SK-N-SH (cell line): ENCODE measurements at regions not wholly inside any gene's neighbourhood (a gene's known extent, or its start where the extent isn't known, plus 50 kb on each side); places are given as distances from the start of the nearest gene placed in this dataset.

ENCODE experiments used
- CTCF ChIA-PET: fragments of 300-600, 350-600 bp; formaldehyde crosslinking; extraction: SDS; loops from one replicate; lab custom pipeline; 2021; lab: Yijun Ruan, JAX
- POLR2A ChIA-PET: fragments of 350-600 bp; sonication (Branson Sonifier 250); formaldehyde crosslinking; extraction: SDS; loops from one replicate; lab custom pipeline; 2020; ENCODE audit warnings: antibody characterized with exemption, inconsistent platforms; lab: Yijun Ruan, JAX
- DNase-seq: peaks from one replicate; pipeline ENCODE4 v3.0.0; 2012
- H2AFZ ChIP-seq: fragments of 200-600 bp; sonication (generic); 2 replicates; pipeline ENCODE4 v1.8.1; 2016; ENCODE audit warnings: antibody characterized with exemption, mild to moderate bottlenecking, low read depth
- H3F3A ChIP-seq: fragments of 200-600 bp; sonication (generic); replicated peaks from 2 replicates; pipeline ENCODE3; 2016; ENCODE audit warnings: antibody characterized with exemption, mild to moderate bottlenecking; ENCODE audit not compliant: insufficient read depth
- H3K27ac ChIP-seq, 2 experiments: fragments of 200-500 bp in 1 of 2; fragments of 200-600 bp in 1 of 2; sonication (Bioruptor generic) in 1 of 2; sonication (generic), shearing (Covaris generic) in 1 of 2; 2 replicates each; pipeline versions ENCODE4 v1.5.1 to v1.6.1; 2014 to 2016; ENCODE audit warnings: low read depth in 2 of 2, inconsistent platforms in 1 of 2, low read length in 1 of 2, mild to moderate bottlenecking in 1 of 2, mixed read lengths in 1 of 2
- H3K27me3 ChIP-seq: fragments of 200-600 bp; sonication (generic), shearing (Covaris generic); 2 replicates; pipeline ENCODE4 v1.6.1; 2016; ENCODE audit warnings: mixed run types; ENCODE audit not compliant: insufficient read depth
- H3K36me3 ChIP-seq, 2 experiments: fragments of 200-500 bp in 1 of 2; fragments of 200-600 bp in 1 of 2; sonication (Bioruptor generic) in 1 of 2; sonication (generic) in 1 of 2; replicated peaks in 1 of 2; 2 replicates each; pipeline versions ENCODE3 to v1.5.1; 2014 to 2016; ENCODE audit warnings: low read length in 1 of 2, mild to moderate bottlenecking in 1 of 2; ENCODE audit not compliant: insufficient read depth in 2 of 2, control insufficient read depth in 1 of 2
- H3K4me1 ChIP-seq, 2 experiments: fragments of 200-500 bp in 1 of 2; fragments of 200-600 bp in 1 of 2; sonication (Bioruptor generic) in 1 of 2; sonication (generic), shearing (Covaris generic) in 1 of 2; 2 replicates each; pipeline versions ENCODE4 v1.5.1 to v1.6.1; 2014 to 2016; ENCODE audit warnings: low read depth in 1 of 2, low read length in 1 of 2, mixed run types in 1 of 2; ENCODE audit not compliant: insufficient read depth in 2 of 2, control insufficient read depth in 1 of 2
- H3K4me2 ChIP-seq: fragments of 200-600 bp; sonication (generic), shearing (Covaris generic); 2 replicates; pipeline ENCODE4 v1.6.1; 2017; ENCODE audit warnings: mixed run types
- H3K4me3 ChIP-seq, 2 experiments: fragments of 200-500 bp in 1 of 2; fragments of 200-600 bp in 1 of 2; sonication (Bioruptor generic) in 1 of 2; sonication (generic), shearing (Covaris generic) in 1 of 2; 2 replicates each; pipeline versions ENCODE4 v1.5.1 to v1.8.1; 2014 to 2016; ENCODE audit warnings: low read depth in 2 of 2, inconsistent platforms in 1 of 2, low read length in 1 of 2, mild to moderate bottlenecking in 1 of 2, mixed read lengths in 1 of 2, moderate library complexity in 1 of 2
- H3K79me2 ChIP-seq: fragments of 200-600 bp; sonication (generic); 2 replicates; pipeline ENCODE4 v1.8.1; 2017; ENCODE audit warnings: mild to moderate bottlenecking; ENCODE audit not compliant: insufficient read depth
- H3K9ac ChIP-seq: fragments of 200-600 bp; sonication (generic); 2 replicates; pipeline ENCODE4 v1.6.1; 2017; ENCODE audit warnings: mixed run types
- H3K9me2 ChIP-seq: fragments of 200-600 bp; sonication (generic); 2 replicates; pipeline ENCODE4 v1.6.1; 2017; ENCODE audit warnings: mixed run types
- H3K9me3 ChIP-seq: fragments of 200-600 bp; sonication (generic); 2 replicates; pipeline ENCODE4 v1.6.1; 2017; ENCODE audit warnings: mixed run types, mild to moderate bottlenecking, moderate library complexity
- H4K20me1 ChIP-seq: fragments of 200-600 bp; sonication (generic); 2 replicates; pipeline ENCODE4 v1.6.1; 2017; ENCODE audit warnings: mild to moderate bottlenecking, mixed run types; ENCODE audit not compliant: insufficient read depth
- CHD2 ChIP-seq: fragments of 150-350 bp; IDR thresholded peaks from 2 replicates; pipeline ENCODE4 v1.6.1; 2018; ENCODE audit warnings: low read length; ENCODE audit not compliant: partially characterized antibody
- EP300 ChIP-seq, 2 experiments: IDR thresholded peaks; 2 replicates each; pipeline versions ENCODE4 v1.4.0 to v1.6.1; 2012; ENCODE audit warnings: borderline replicate concordance in 1 of 2, low read depth in 1 of 2, low read length in 1 of 2
- EZH2phosphoT487 ChIP-seq: fragments of 200-600 bp; sonication (generic); IDR thresholded peaks from 2 replicates; pipeline ENCODE4 v1.6.1; 2017; ENCODE audit warnings: low read depth, mixed run types, mild to moderate bottlenecking, antibody characterized with exemption, moderate library complexity, borderline replicate concordance
- FOSL2 ChIP-seq: IDR thresholded peaks from 2 replicates; pipeline ENCODE4 v1.4.0; 2012; ENCODE audit warnings: low read depth, mild to moderate bottlenecking, moderate library complexity, borderline replicate concordance
- FOXM1 ChIP-seq: IDR thresholded peaks from 2 replicates; pipeline ENCODE4 v1.4.0; 2012; ENCODE audit warnings: low read depth, mild to moderate bottlenecking
- GABPA ChIP-seq: IDR thresholded peaks from 2 replicates; pipeline ENCODE4 v1.4.0; 2012; ENCODE audit warnings: low read depth, mild to moderate bottlenecking
- GATA2 ChIP-seq: sonication (generic); formaldehyde crosslinking; IDR thresholded peaks from 2 replicates; pipeline ENCODE4 v1.5.0; 2020; ENCODE audit warnings: mild to moderate bottlenecking, missing genetic modification reagents
- JUND ChIP-seq: IDR thresholded peaks from 2 replicates; pipeline ENCODE4 v1.4.0; 2012
- MEF2A ChIP-seq: IDR thresholded peaks from 2 replicates; pipeline ENCODE4 v1.4.0; 2012; ENCODE audit warnings: low read depth, borderline replicate concordance
- MXI1 ChIP-seq: IDR thresholded peaks from 2 replicates; pipeline ENCODE4 v1.6.1; 2012; ENCODE audit warnings: mild to moderate bottlenecking, low read depth, low read length, improper control_type of control experiment
- NFIC ChIP-seq: IDR thresholded peaks from 2 replicates; pipeline ENCODE4 v1.4.0; 2012; ENCODE audit warnings: borderline replicate concordance
- RAD21 ChIP-seq: IDR thresholded peaks from 2 replicates; pipeline ENCODE4 v1.6.1; 2012; ENCODE audit warnings: mild to moderate bottlenecking, low read length
- RCOR1 ChIP-seq: fragments of 150-350 bp; IDR thresholded peaks from 2 replicates; pipeline ENCODE4 v1.6.1; 2017; ENCODE audit warnings: antibody characterized with exemption, low read length
- SMC3 ChIP-seq: IDR thresholded peaks from 2 replicates; pipeline ENCODE4 v1.6.1; 2012; ENCODE audit warnings: low read depth, low read length, improper control_type of control experiment
- TAF1 ChIP-seq: IDR thresholded peaks from 2 replicates; pipeline ENCODE4 v1.6.1; 2012; ENCODE audit warnings: low read depth, mild to moderate bottlenecking, low read length, moderate library complexity, borderline replicate concordance
- TEAD4 ChIP-seq: IDR thresholded peaks from 2 replicates; pipeline ENCODE4 v1.4.0; 2012; ENCODE audit warnings: mild to moderate bottlenecking, borderline replicate concordance; ENCODE audit not compliant: insufficient read depth
- YY1 ChIP-seq: IDR thresholded peaks from 2 replicates; pipeline ENCODE4 v1.4.0; 2012; ENCODE audit warnings: low read depth, mild to moderate bottlenecking
- WGBS: methylation state at CpG from one replicate; pipeline ENCODE4 v1.1.6; 2017; ENCODE audit warnings: low lambda C conversion rate; 5-methylcytosine and 5-hydroxymethylcytosine counted together
- TF ChIP-seq, protein P1 (sequence below): IDR thresholded peaks from 2 replicates; pipeline ENCODE4 v1.4.0; 2012; ENCODE audit warnings: low read depth
- TF ChIP-seq, protein P2 (sequence below): fragments of 150-350 bp; IDR thresholded peaks from 2 replicates; pipeline ENCODE4 v1.6.1; 2016; ENCODE audit warnings: mild to moderate bottlenecking, low read depth, low read length
- TF ChIP-seq, protein P3 (sequence below): fragments of 200-600 bp; sonication (generic); IDR thresholded peaks from 2 replicates; pipeline ENCODE4 v1.6.1; 2017; ENCODE audit warnings: antibody characterized with exemption, mild to moderate bottlenecking, moderate library complexity
- TF ChIP-seq, protein P4 (sequence below): IDR thresholded peaks from 2 replicates; pipeline ENCODE4; 2012

DNA sequence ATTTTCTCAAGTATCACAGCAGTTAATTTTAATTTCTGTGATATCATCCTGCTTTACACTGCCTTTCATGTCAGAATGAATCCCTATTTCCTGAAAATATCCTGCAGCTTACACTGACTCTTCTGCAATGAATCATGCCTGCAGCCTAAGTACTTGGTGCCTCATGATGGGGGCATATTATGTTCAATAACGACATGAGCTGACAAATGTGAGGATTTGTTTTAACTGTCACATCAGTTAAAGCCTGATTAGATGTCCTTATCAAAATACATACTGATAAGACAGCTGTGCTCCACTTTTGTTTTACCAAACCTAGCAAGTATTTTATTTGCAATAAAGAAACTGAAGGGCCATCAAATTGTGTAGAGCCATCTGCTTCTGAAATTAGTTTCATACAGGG is 359.9 kb upstream of the AGA start:
- ChIA-PET CTCF (no interaction called here), POLR2A (no interaction called here)
- Histone ChIP-seq H3K9me3 (no peaks in the 10 kb centered on the region), H3K4me3 (no peak overlapping the region), H3K9me2 (no peaks in the 10 kb centered on the region), H3K79me2 (no peaks in the 10 kb centered on the region), H3K36me3 (no peaks in the 10 kb centered on the region), H3K4me2 (no peak overlapping the region), H2AFZ (no peak overlapping the region), H3K27ac (no peak overlapping the region), H3K9ac (no peak overlapping the region), H3K4me1 (no peaks in the 10 kb centered on the region), H4K20me1 (no peaks in the 10 kb centered on the region), H3F3A (no peaks in the 10 kb centered on the region), H3K27me3 (peaks cover 7% of the 10 kb centered on the region; the same call in 1 of the 2 replicates)
- 0% methylated on average over 1 of the region's 1 CpG for WGBS
- TF ChIP-seq FOSL2 (no peak), YY1 (no peak), RCOR1 (no peak), GABPA (no peak), CHD2 (no peak), GATA2 (no peak), EZH2phosphoT487 (no peak), TAF1 (no peak), TEAD4 (no peak), MEF2A (no peak), MXI1 (no peak), RAD21 (no peak), NFIC (no peak)
- TF ChIP-seq, protein P1, sequence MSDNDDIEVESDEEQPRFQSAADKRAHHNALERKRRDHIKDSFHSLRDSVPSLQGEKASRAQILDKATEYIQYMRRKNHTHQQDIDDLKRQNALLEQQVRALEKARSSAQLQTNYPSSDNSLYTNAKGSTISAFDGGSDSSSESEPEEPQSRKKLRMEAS, result no peak
- TF ChIP-seq, protein P2, sequence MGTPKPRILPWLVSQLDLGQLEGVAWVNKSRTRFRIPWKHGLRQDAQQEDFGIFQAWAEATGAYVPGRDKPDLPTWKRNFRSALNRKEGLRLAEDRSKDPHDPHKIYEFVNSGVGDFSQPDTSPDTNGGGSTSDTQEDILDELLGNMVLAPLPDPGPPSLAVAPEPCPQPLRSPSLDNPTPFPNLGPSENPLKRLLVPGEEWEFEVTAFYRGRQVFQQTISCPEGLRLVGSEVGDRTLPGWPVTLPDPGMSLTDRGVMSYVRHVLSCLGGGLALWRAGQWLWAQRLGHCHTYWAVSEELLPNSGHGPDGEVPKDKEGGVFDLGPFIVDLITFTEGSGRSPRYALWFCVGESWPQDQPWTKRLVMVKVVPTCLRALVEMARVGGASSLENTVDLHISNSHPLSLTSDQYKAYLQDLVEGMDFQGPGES, result no peak
- TF ChIP-seq, protein P3, sequence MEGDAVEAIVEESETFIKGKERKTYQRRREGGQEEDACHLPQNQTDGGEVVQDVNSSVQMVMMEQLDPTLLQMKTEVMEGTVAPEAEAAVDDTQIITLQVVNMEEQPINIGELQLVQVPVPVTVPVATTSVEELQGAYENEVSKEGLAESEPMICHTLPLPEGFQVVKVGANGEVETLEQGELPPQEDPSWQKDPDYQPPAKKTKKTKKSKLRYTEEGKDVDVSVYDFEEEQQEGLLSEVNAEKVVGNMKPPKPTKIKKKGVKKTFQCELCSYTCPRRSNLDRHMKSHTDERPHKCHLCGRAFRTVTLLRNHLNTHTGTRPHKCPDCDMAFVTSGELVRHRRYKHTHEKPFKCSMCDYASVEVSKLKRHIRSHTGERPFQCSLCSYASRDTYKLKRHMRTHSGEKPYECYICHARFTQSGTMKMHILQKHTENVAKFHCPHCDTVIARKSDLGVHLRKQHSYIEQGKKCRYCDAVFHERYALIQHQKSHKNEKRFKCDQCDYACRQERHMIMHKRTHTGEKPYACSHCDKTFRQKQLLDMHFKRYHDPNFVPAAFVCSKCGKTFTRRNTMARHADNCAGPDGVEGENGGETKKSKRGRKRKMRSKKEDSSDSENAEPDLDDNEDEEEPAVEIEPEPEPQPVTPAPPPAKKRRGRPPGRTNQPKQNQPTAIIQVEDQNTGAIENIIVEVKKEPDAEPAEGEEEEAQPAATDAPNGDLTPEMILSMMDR, result no peak
- DNase-seq, result no peak

DNA sequence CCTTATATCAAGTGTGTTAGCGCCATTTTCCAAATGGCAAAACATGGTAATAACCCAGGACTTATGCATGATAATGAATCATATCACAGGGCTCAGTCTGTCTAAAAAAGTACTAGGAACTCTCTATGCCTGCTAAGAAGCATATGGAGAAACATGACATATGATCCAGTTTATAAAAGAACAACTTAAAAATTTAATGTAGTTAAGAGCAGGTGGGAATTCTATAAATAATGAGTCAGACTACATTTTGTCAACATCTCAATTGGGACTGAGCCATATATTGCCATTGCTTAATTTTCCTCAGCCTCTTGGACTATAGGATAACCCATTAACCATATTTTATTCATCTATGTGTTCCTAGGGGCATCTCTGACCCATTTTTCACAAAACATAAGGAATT is 360.4 kb upstream of the AGA start:
- Histone ChIP-seq H3K27me3 (peaks cover 7% of the 10 kb centered on the region; the same call in 1 of the 2 replicates), H3K79me2 (no peaks in the 10 kb centered on the region), H3K27ac (no peak overlapping the region), H3K9me3 (no peaks in the 10 kb centered on the region), H4K20me1 (no peaks in the 10 kb centered on the region), H3K4me2 (no peak overlapping the region), H3K4me3 (no peak overlapping the region), H3F3A (no peaks in the 10 kb centered on the region), H3K4me1 (no peaks in the 10 kb centered on the region), H3K36me3 (no peaks in the 10 kb centered on the region), H2AFZ (no peak overlapping the region), H3K9me2 (no peaks in the 10 kb centered on the region), H3K9ac (no peak overlapping the region)
- DNase-seq, result no peak
- 0% methylated on average over 1 of the region's 1 CpG for WGBS
- ChIA-PET CTCF (no interaction called here), POLR2A (no interaction called here)
- TF ChIP-seq, protein P1, result no peak
- TF ChIP-seq EZH2phosphoT487 (no peak), TEAD4 (no peak), JUND (no peak), FOXM1 (no peak), SMC3 (no peak), EP300 (IDR thresholded peaks at IDR 0.05; ENCODE audit: borderline replicate concordance in 1 of 2, low read depth in 1 of 2, low read length in 1 of 2) (no peak), GATA2 (no peak), YY1 (no peak), CHD2 (no peak)
- TF ChIP-seq, protein P4, sequence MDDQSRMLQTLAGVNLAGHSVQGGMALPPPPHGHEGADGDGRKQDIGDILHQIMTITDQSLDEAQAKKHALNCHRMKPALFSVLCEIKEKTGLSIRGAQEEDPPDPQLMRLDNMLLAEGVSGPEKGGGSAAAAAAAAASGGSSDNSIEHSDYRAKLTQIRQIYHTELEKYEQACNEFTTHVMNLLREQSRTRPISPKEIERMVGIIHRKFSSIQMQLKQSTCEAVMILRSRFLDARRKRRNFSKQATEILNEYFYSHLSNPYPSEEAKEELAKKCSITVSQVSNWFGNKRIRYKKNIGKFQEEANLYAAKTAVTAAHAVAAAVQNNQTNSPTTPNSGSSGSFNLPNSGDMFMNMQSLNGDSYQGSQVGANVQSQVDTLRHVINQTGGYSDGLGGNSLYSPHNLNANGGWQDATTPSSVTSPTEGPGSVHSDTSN, result no peak
- TF ChIP-seq, protein P2, result no peak
